Left renal cortex interstitium (tissue), 4 donors: ENCODE measurements at regions not wholly inside any gene's neighbourhood (a gene's known extent, or its start where the extent isn't known, plus 50 kb on each side); places are given as distances from the start of the nearest gene placed in this dataset.

Source experiments
- DNase-seq, 4 donors: peaks; one replicate each; pipeline ENCODE4 v3.0.0-alpha.2; 2013; ENCODE audit warnings: low read depth in 4 of 4, low spot score in 2 of 4, missing footprints in 1 of 4

- no peak for DNase-seq
These were observed 487.8 kb downstream of the BCOR start for GRCh38 chrX:39609941-39610340.

- DNase-seq, result no peak
These were observed 486.3 kb downstream of the BCOR start for GRCh38 chrX:39611468-39611867.

DNA sequence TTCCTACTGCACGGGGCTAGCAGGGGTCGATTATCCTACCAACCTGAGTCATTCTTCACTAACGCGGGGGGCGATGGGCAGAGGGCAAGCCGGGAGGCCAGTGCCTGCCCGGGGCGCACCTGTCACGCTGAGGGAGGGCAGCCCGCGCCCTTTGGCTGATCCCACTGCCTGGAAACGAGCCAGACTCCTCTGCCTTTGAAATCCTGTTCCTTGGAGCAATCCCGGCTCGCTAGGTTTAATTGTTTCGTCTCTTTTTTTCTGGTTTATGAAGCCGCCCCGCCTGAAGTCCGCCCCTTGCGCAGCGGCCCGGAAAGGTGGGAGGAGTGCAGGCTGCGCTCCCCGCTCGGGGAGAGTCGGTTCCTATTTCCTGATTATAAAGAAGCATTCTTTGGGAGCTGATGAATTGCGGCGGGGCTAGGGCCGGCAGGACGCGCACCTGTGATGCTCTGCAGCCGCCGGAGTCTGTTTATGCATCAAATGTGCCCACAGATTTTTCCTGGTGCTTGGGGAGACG lies 484.2 kb downstream of the BCOR start:
- peak; percentile 50 to 72 (median 59) for DNase-seq

DNA sequence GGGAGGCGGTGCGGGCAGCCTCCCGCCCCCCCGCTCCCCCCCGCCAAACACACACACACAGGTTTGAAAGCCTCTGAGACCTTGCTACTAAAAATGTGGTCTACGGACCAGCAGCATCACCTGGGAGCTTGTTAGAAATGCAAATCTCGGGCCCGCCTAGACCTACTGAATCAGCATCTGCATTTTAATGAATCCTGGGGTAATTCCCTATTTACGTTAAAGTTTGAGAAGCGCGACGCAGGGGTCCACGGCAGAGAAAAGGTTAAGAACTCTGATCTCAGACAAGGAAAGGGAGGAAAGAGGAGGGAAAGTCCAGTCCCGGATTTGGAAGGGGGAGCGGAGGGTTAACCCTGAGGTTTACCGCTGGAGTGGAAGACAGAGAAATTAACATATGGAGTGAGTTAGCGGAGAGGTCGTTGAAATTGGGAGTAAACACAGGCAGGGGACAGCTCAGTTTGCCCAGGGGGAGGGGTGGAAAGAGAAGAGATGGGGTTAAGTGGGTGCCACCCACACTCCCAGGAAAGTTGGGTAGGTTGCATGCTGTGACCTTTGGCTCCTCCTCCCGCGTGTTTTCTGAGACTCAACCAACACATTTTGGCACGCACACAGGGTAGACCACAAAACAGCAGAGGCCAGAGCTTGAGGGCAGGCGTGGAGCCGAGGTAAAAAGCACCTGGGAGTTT lies 483.6 kb downstream of the BCOR start:
- DNase-seq, result no peak

DNA sequence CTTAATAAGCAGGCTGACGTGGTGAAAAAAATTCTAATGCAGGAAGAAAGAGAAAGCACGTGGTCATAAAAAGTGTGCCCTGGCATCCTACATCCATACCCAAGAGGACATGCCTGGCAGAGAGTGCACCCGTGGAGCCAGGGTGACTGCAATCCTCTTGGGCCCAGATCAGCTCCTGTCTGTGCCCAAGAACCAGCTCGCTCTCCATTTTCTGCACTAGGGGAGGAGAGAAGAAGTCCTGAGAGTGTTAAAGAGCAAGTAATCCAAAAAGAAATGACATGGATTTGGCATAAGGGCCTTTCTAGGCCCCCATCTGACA lies 483.1 kb downstream of the BCOR start:
- no peak for DNase-seq

DNA sequence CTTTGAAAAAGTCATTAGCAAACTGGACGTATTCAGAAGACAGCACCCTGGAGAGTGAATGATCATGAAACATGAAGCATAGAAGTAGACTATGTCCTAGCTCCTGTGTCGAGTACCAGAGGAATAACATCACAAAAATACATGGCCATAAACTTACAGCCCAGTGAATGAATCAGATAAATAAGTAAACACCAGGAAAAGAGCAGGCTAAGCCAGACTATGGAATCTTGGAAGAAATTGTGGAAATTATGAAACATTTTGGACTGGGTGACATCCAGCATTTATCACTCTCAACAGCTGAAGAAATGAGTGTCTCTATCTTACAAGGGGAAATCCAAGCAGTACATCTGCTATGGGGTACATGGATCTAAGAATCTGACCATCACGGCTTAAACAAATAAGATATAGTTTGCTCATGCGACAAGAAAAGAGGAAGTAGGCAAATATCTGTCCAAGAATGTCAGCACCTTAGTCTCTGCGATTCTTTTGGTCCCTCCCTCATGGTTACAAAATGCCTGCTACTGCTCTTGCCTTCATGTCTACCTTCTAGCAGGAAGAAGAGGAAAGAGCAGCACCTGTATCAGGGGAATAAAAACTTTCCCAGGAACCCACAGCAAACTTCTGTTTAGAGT lies 481.5 kb downstream of the BCOR start:
- DNase-seq, result no peak

GRCh38 chrX:39616731-39617130 lies 481.0 kb downstream of the BCOR start:
- no peak for DNase-seq

DNA sequence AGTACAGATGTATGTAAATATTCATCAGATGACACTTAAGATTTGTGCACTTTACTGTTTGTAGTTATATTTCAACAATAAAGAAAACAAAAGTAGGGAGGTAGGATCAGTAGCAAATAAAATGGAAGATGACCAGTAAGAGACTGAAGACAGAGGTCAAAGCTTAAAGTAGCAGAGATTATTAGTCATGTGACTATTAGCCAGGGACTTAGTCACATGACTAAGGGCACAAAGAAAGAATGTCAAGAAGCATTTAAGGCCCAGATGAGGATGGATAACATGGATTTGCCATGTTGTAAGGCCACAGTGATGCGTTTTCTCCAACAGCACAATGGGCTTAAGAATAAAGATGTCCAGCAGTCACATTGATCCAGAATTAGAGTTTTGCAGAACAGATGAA lies 479.6 kb downstream of the BCOR start:
- no peak for DNase-seq

GRCh38 chrX:39619182-39620009 lies 478.4 kb downstream of the BCOR start:
- no peak for DNase-seq

DNA sequence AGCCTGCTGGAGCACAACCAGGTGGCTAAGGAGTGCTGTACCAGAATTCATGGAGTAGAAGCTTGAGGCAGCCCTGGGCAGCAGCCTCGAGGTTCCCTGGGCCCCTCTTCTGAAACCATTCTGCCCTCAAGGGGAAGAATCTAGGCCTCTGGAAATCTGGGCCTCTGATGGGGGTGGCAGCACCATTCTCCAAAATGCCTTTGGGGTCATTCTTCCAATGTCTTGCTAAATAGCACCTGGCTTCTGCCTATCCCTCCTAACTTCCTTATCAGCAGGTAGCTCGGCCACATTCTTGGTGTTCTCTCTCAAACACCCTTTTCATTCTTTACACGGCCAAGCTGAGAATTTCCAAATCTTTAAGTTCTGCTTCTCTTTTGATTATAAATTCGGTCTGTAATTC lies 473.6 kb downstream of the BCOR start:
- DNase-seq, result no peak

GRCh38 chrX:39625810-39626209 lies 471.9 kb downstream of the BCOR start:
- DNase-seq, result no peak

DNA sequence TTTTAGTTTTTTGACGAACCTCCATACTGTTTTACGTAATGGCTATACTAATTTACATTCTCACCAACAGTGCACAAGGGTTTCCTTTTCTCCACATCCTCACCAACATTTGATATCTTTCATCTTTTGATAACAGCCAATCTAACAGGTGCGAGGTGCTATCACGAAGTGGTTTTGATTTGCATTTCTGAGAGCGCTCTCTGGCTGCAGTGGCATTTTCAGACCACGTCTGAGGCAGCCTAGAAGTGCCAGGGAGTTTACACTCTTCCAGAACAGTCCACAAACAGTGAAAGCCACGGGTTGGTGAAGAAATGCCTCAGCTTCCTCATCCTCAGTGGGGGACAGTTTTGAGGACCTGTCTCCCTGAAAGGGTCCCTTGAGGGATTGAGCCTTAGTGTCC lies 471.0 kb downstream of the BCOR start:
- DNase-seq, result no peak

DNA sequence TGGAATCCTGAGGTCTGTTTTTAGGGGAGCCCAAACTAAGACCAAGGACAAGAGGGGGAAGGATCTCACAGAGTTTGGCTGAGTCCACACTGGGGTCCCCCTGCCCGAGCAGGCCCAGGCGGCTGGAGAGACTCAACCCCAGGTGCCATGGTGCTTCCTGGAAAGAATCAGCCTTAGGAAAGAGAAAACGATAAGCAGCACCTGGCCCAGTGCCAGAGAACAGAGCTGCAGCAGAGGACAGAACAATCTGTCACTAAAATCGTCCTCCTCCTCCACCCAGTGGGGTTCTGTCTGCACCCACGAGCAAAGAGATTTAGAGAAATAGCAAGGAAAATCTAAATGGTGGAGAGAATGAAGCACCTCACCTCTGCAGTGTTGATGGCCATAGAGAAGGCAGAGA lies 470.5 kb downstream of the BCOR start:
- no peak for DNase-seq

DNA sequence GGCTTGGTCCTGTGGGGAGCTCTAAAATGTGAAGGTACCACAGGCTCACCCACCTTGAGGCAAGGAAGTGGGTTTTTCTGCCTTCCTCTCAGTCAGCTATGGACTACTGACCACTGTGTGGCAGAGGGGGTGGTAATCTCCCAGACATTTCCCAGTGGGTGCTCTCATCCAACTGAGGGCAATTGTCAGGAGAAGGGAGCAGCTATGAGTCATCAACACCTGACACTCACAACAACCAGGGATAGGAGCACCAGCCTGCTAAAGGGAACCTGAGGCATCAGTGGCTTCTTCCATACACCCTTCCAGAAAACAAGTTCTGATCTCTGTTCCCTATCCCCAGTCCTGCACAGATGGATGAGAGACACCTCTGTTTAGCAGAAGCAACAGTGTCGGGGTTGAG lies 468.8 kb downstream of the BCOR start:
- no peak for DNase-seq

GRCh38 chrX:39630344-39630743 lies 467.4 kb downstream of the BCOR start:
- DNase-seq, result no peak

DNA sequence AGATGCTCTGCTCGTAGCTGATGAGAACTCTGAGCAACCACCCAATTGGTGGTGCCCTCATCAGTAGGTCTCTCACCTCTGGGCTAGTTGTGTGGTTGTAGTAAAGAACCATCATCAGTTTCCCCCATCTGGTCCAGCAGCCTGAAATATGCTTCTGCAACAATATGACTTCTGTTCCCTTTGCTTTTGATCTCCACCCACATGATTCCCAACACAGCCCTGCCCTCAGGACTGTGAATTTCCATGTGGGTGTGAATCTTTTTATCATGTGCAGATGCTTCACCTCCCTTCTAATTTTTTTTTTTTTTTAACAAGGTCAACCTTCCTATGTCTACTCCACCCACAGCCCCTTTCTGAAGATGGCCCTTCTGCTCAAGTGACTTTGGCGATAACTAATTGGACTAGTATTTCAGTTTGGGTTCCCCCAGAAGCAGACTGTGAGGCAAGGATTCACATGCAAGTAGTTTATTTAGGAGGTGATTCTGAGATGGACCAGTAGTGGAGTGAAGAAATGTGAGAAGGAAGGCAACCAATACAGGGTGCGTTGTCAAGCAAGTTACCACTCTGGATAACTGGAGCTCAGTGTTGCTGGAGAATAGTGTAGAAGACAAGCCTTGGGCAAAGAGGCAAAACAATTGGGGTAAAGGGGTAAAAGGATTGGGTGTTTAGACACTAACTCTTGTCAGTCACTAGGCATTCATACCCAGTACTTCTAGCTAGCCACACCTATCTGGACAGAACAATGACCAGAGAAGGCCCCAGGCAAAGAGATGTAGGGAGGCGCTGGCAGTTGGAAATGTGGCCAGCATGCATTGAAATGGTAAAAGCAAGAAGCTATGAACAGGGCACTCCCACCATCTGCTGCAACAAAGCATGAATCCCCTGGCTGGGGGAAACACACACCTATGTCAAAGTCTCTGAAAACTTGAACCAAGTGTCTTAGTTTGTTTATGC lies 466.2 kb downstream of the BCOR start:
- DNase-seq, result no peak

- no peak for DNase-seq
These were observed 464.5 kb downstream of the BCOR start for GRCh38 chrX:39633293-39633692.

GRCh38 chrX:39636481-39636880 lies 461.3 kb downstream of the BCOR start:
- DNase-seq, result no peak

GRCh38 chrX:39638526-39638925 lies 459.2 kb downstream of the BCOR start:
- no peak for DNase-seq

GRCh38 chrX:39639871-39640270 lies 457.9 kb downstream of the BCOR start:
- DNase-seq, result no peak

DNA sequence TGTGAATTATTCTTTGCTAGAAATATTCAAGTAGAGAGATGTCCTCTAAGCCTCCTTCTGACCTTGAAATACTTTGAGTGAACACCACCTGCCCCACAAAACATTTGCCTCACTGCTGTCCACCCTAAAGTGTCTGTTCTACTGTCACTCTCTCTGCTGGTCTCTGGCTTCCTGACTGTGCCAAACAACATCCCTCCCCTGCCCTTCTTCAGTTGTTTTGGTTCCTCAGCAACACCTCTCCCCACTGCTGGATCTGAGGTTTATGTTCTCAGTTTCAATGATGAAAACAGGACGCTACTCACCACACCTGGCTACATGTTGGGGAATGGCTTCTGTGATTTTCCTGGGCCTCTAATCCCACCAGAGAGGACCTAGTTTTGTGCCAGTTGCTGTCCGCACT lies 456.9 kb downstream of the BCOR start:
- no peak for DNase-seq
